GM21528 (cell line): ENCODE measurements at regions not wholly inside any gene's neighbourhood (a gene's known extent, or its start where the extent isn't known, plus 50 kb on each side); places are given as distances from the start of the nearest gene placed in this dataset.

Experiments used
- ATAC-seq: cut with Tn5 transposase; IDR thresholded peaks from one replicate; pipeline ENCODE4 v1.9.1; 2021; ENCODE audit warnings: mild to moderate bottlenecking, moderate library complexity; ENCODE audit not compliant: unreplicated experiment, low FRiP score

DNA sequence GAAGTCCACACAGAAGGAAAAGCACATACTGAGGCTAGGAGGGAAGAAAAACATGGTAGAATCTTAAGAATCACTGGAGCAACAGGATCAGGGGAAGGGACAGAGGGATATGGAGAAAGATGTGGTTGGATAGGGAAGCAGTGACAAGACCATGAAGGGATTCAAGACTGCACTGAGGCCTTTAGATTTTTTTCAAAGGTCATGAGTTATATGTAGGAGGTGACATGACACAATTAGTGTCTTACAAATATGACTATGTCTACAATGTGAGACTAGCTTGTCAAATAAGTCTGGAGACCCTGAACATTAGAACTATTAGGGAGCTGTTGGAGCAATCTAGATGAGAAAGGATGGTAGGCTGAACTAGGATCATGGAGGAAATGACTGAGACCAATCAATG is 1130.3 kb upstream of the ZEB2 start:
- ATAC-seq, result no peak

DNA sequence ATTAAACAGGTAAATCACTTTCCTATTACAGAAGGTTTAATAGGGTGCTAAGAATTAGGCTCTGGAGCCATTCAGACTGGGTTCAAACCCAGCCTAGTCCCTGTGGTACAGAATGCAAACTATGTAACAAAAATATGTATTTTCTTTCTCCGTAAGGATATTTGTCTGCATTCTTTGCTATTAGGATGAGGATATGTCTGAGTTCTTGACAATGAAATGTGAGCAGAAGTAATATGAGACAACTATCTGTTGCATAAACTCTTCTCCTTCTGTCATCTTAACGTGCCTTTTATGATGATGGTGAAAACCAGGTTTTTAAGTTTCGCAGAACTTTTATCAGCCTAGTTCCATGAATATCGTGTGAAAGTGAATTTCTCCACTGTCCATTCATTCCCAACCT is 1129.1 kb upstream of the ZEB2 start:
- ATAC-seq, result no peak

DNA sequence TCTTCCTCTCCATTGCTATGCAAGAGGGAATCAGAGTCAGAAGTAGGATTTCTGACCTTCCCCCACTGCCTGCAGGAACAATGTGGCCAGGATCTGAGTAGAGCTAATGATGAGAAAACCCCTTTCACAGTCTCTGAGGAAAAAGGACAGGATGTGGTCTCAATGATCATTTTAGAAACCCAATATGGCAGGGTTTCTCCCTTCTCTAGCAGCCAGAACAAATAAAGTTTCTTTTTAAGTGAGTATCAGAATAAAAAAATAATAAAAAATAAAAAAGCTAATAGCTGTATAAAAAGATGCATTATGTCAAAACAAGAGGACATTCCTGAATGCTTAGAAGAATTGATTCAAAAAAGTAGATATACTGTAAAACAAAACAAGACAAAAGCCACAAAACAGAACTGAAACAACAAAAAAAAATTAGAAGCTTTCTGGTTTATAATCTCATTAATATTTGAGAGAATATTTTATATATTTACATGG is 1124.9 kb upstream of the ZEB2 start:
- peak; percentile 98 for ATAC-seq

DNA sequence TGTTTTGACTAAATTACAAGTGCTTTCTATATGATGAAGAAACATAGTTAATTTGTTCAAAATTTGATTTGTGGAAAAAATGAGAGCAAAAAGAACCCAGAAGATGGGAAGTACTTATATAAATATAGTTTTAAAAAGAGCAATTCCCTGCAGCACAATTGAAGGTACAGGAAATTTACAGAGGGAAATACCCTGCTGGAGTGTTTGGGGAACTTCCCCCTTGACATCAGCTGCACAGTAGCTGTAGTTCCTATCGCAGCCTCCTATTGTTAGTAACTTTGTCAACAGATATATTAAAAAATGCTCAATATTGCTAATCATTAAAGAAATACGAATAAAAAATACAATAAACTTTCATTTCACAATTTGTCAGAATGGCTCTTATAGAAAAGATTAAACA is 1118.8 kb upstream of the ZEB2 start:
- peak; percentile 56 for ATAC-seq

DNA sequence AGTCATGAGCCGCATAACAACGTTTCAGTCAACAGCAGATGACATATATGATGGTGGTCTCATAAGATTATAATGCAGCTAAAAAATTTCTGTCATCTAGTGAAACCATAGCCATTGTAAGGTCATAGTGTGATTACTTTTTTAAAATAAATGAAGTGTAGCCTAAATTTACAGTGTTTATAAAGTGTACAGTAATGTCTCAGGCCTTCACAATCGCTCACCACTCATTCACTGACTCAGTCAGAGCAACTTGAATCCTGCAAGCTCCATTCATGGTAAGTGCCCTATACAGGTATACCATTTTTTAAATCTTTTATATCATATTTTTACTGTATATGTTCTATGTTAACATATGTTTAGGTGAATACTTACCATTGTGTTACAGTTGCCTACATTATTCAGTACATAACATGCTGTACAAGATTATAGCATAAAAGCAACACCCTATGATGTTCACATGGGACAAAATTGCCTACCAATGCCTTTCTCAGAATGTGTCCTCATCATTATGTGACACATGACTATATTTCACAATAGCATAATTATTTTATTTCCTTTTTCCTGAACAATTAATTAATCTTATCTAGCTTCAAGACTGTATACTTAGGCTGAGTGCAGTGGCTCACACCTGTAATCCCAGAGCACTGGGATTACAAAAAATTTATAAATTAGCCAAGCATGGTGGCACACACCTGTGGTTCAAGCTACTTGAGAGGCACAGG is 1115.9 kb upstream of the ZEB2 start:
- ATAC-seq, result no peak

DNA sequence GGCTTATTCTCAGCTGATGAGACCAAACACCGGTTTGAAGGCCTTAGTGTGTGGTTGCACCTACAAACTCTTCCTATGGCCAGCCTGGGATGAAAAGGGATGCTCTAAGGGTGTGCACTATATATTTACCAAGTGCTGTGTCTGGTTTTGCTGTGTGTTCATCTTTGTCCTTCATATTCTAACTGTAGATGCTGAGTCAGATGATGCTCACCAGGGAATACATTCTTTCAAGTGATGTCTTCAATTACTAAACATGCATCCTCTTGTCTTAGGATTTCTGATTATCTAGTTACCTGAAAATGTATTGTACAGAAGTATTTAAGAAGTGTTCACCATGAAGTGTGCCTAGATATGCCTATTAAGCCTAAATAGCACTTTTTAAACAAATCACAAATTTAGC is 1111.6 kb upstream of the ZEB2 start:
- ATAC-seq, result no peak

DNA sequence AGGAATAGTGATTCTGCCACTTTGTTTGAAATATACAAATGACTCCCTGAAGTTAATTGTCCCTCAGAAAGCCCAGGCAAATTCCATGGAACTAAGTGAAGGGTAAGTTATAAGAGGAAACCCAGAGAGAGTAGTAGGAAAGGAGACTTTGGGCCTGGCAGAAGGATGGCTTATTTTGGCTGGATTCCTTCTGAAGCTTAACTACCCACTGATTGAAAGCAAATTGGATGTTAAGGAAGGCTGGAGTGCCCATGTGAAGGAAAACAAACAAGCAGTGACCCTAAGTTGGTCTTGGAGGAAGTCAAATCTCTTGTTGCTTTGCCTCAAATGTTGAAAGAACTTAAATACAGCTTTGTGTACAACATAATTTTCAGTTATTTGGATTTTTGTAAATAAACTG is 1106.4 kb upstream of the ZEB2 start:
- no peak for ATAC-seq

- no peak for ATAC-seq
Observed at GRCh38 chr2:145625111-145625510, 1105.2 kb upstream of the ZEB2 start.

DNA sequence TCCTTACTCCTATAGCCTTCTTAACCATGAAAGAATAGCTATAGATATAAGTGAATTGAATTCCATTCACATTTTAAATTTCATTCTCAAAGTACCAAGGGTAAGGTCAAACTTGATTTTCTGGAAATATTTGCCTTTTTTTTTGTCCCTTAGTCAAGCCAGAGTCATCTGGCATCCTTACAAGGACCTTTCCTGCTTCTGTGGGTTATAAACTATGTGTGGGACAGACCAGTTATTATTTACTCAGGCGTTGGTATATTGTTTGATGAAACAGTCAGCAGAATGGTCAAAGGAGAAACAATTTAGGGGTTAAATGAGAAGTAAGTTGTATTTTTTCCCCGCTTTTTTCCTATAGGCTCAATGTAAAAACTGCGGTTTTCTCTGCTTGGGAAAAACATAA is 1103.2 kb upstream of the ZEB2 start:
- no peak for ATAC-seq

DNA sequence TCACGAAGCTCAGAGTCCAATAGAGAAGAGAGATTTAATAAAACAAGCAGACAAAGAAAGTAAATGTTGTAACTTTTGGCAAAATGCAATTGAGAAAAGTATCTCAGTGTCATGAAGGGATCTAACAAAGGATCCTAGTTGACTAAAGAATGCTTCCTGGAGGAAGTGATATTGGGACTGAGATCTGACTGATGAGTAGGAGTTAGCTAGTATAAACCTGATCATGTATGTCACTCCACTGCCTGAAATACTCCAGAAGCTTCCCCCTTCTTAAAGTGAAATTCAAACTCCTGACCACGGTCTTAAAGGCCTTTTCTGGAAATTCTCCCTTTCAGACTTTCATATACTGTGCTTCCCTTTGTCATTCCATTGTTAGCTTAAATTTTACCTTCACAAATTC is 1102.4 kb upstream of the ZEB2 start:
- no peak for ATAC-seq

DNA sequence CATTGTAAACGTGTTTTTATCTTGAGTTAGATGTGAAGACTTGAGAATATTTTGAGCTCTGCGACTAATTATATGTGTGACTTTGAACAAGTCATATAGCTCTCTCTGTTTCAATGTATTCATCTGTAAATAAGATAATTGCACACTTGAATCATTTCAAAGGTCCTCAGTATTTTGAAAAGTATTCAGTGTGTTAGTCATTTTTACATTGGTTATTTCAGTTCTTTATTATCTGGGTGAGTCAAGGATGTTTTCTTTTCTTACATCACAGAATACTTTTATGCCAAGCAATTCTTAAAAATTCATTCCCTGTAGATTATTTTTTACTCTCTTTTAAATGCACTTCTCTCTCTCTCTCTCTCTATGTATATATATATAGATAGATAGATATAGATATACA is 1098.0 kb upstream of the ZEB2 start:
- no peak for ATAC-seq

DNA sequence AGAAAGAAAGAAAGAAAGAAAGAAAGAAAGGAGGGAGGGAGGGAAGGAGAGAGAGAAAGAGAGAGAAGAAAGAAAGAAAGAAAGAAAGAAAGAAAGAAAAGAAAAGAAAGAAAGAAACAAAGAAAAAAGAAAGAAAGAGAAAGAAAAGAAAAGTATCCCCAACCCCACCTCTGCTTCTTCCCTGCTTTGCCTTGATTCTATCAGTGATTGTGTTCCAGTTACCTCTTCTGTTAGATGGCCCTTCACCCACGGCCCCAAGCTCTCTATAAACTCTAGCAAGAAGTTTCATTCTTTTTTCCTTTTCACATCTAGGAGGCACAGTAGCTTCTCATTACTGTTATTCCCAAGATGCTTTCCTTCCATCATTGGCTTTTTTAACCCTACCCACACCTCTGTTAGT is 1097.5 kb upstream of the ZEB2 start:
- no peak for ATAC-seq

DNA sequence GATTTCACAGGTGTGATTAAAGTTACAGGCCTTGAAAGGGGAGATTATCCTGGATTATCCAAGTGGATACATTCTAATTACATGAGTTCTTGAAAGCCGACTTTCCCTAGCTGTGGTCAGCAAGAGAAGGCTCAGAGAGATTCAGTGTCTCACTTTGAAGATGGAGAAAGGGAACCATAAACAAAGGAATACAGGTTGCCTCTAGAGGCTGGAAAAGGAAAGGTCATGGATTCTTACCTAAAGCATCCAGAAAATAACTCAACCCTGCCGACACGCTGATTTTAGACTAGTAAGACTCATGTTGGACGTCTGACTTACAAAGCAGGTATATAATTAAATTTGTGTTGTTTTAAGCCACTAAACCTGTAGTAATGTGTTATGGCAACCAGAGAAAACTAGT is 1095.7 kb upstream of the ZEB2 start:
- ATAC-seq, result no peak

DNA sequence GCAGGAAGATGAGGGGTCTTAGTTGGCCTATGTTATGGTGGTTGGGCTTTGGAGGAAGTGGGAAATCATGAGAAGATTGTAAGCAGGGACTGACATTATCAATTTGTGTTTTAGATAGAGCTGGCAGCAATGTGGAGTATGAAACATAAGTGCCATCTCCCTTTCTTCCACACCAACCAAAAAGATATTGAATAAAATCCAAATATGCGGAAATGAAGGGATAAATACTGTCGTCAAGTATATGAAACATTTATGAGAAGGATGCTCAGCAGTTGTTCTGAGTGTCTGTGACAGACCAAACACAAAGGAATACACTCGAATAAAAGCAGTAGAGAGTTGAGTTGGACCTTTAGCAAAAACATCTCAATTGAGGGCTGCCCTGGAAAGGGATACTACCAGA is 1090.0 kb upstream of the ZEB2 start:
- no peak for ATAC-seq

DNA sequence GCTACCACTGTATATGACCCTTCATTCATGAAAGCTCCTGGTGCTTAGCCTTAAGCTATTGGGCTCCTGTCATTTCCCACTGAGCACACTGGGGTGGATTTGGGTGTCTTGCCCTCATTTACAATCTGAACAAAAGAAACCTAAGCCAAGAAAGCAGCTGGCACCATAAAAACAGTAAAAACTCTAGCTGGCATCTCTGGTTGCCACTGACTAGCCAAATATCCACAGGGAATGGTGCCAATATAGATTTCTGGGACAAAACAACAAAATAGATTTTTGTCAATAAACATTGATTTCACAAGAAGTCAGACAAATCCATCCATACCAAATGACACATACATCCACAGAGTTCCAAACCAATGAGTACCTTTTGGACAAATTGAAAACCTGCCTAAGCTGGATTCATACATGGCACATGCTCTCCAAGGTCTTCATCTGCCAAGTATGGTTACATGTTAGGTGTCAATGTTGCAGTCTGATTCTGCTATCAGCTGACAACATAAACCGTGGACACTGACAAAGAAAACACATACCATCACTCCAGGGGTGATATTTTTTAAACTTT is 1081.5 kb upstream of the ZEB2 start:
- ATAC-seq, result no peak

GRCh38 chr2:145600811-145601210 is 1080.9 kb upstream of the ZEB2 start:
- ATAC-seq, result no peak

GRCh38 chr2:145599756-145600155 is 1079.8 kb upstream of the ZEB2 start:
- no peak for ATAC-seq

DNA sequence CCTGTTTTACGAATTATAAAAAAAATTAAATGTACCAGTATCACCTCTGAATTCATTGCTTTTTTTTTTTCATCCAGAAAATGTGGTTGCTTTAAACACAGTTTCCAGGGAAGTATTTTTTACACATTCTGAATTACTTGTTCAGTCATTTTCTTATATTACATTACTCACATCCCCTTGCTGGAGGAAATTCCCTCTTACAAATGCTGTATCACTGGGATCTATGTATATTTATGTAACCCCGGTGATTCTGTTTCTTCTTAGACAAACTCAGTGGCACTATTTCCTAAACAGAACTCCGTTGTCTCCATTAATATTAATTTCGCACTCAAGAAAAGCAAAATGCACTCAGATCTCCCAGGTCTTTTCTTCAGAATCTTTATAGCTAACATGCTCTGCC is 1078.5 kb upstream of the ZEB2 start:
- ATAC-seq, result no peak

DNA sequence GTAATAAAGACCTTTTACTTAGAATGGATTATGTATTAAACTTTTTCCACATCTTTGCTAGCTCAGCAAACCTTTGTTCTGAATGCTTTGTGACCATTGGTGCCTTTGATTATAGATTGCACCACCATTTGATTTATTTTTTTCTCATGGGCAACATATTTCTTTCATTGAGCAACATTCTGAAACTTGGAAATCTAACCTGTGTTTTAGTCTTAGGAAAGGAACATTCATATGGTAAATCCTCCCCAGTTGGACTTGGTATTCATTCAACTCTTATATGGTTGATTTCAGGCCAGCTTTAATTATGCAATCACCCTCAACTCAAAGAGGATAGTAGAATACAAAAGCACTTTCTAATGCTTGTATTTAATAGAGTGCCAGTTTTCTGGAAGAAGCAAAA is 1077.9 kb upstream of the ZEB2 start:
- no peak for ATAC-seq

GRCh38 chr2:145597006-145597405 is 1077.1 kb upstream of the ZEB2 start:
- ATAC-seq, result no peak

- no peak for ATAC-seq
Observed at GRCh38 chr2:145596416-145596815, 1076.5 kb upstream of the ZEB2 start.

DNA sequence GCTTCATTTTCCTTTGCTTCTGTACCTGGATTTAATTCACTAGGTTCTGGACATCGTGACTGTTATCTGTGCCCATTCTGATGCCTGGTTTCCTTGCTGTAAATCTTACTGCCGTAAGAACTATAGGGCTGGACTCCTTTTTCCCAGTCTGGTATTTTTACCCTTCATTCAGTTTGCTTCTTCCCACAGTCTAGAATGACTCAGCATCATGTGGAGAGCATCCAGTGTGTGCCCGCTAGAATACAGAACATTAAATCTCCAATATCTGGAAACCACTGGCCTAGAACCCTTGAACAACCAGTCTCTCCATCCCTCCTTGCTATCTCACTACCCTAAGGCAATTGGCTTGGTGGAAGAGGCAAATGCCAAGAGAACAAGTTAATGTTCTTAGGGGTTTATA is 1075.4 kb upstream of the ZEB2 start:
- no peak for ATAC-seq
